MG63 (cell line): ENCODE measurements at regions not wholly inside any gene's neighbourhood (a gene's known extent, or its start where the extent isn't known, plus 50 kb on each side); places are given as distances from the start of the nearest gene placed in this dataset.

Source experiments
- DNase-seq: peaks from one replicate; pipeline ENCODE4 v3.0.0-alpha.2; 2020
- H3K27me3 ChIP-seq: fragments of 250-450 bp; sonication (Bioruptor Pico); 2 replicates; pipeline ENCODE4 v1.5.1; 2020; ENCODE audit warnings: mild to moderate bottlenecking, moderate library complexity
- H3K36me3 ChIP-seq: fragments of 250-450 bp; sonication (Bioruptor Pico); 2 replicates; pipeline ENCODE4 v1.5.1; 2020; ENCODE audit warnings: mild to moderate bottlenecking, moderate library complexity
- H3K4me3 ChIP-seq: fragments of 250-450 bp; sonication (Bioruptor Pico); 2 replicates; pipeline ENCODE4 v1.5.1; 2020; ENCODE audit warnings: mild to moderate bottlenecking, moderate library complexity
- H3K9me3 ChIP-seq: fragments of 250-450 bp; sonication (Bioruptor Pico); 2 replicates; pipeline ENCODE4 v1.5.1; 2020; ENCODE audit warnings: mild to moderate bottlenecking, moderate library complexity

GRCh38 chr9:99506747-99507348, 284.8 kb downstream of the SEC61B start:
- no peak overlapping the region for H3K4me3 ChIP-seq
- no peaks in the 10 kb centered on the region for H3K27me3 ChIP-seq
- no peaks in the 10 kb centered on the region for H3K36me3 ChIP-seq
- no peak for DNase-seq
- H3K9me3 ChIP-seq = no peaks in the 10 kb centered on the region

GRCh38 chr9:99509065-99509745, 287.1 kb downstream of the SEC61B start:
- DNase-seq = no peak

GRCh38 chr9:99509900-99510535, 287.9 kb downstream of the SEC61B start:
- Histone ChIP-seq H3K4me3 (no peak overlapping the region), H3K9me3 (no peaks in the 10 kb centered on the region), H3K36me3 (no peaks in the 10 kb centered on the region), H3K27me3 (no peaks in the 10 kb centered on the region)
- no peak for DNase-seq

More at GRCh38 chr9:99509065-99509745, 287.1 kb downstream of the SEC61B start:
- no peak overlapping the region for H3K4me3 ChIP-seq
- no peaks in the 10 kb centered on the region for H3K27me3 ChIP-seq
- no peaks in the 10 kb centered on the region for H3K9me3 ChIP-seq
- no peaks in the 10 kb centered on the region for H3K36me3 ChIP-seq

- Histone ChIP-seq H3K9me3 (no peaks in the 10 kb centered on the region), H3K27me3 (no peaks in the 10 kb centered on the region), H3K4me3 (no peak overlapping the region), H3K36me3 (no peaks in the 10 kb centered on the region)
- DNase-seq = no peak
Measured at GRCh38 chr9:99511723-99512122, 289.6 kb downstream of the SEC61B start.

- DNase-seq = no peak
- Histone ChIP-seq H3K9me3 (no peaks in the 10 kb centered on the region), H3K36me3 (no peaks in the 10 kb centered on the region)
Measured at GRCh38 chr9:99513441-99514112, 291.5 kb downstream of the SEC61B start.

GRCh38 chr9:99515093-99515492, 293.0 kb downstream of the SEC61B start:
- Histone ChIP-seq H3K4me3 (no peak overlapping the region), H3K9me3 (no peaks in the 10 kb centered on the region), H3K27me3 (no peaks in the 10 kb centered on the region), H3K36me3 (no peaks in the 10 kb centered on the region)
- DNase-seq = no peak

More at GRCh38 chr9:99513441-99514112, 291.5 kb downstream of the SEC61B start:
- no peak overlapping the region for H3K4me3 ChIP-seq
- no peaks in the 10 kb centered on the region for H3K27me3 ChIP-seq

- no peak for DNase-seq
- H3K27me3 ChIP-seq = no peaks in the 10 kb centered on the region
Measured at GRCh38 chr9:99515895-99516656, 294.0 kb downstream of the SEC61B start.

GRCh38 chr9:99516657-99517049, 294.6 kb downstream of the SEC61B start:
- H3K9me3 ChIP-seq = no peaks in the 10 kb centered on the region
- no peaks in the 10 kb centered on the region for H3K36me3 ChIP-seq
- H3K4me3 ChIP-seq = no peak overlapping the region
- DNase-seq = no peak
- H3K27me3 ChIP-seq = no peaks in the 10 kb centered on the region

More at GRCh38 chr9:99515895-99516656, 294.0 kb downstream of the SEC61B start:
- Histone ChIP-seq H3K36me3 (no peaks in the 10 kb centered on the region), H3K4me3 (no peak overlapping the region), H3K9me3 (no peaks in the 10 kb centered on the region)

- no peaks in the 10 kb centered on the region for H3K36me3 ChIP-seq
- no peak overlapping the region for H3K4me3 ChIP-seq
- no peak for DNase-seq
- no peaks in the 10 kb centered on the region for H3K9me3 ChIP-seq
- no peaks in the 10 kb centered on the region for H3K27me3 ChIP-seq
Measured at GRCh38 chr9:99523838-99524237, 297.8 kb upstream of the NR4A3 start.

GRCh38 chr9:99531313-99531712, 290.4 kb upstream of the NR4A3 start:
- H3K4me3 ChIP-seq = no peak overlapping the region
- DNase-seq = no peak
- H3K27me3 ChIP-seq = no peaks in the 10 kb centered on the region

GRCh38 chr9:99533421-99533820, 288.3 kb upstream of the NR4A3 start:
- no peaks in the 10 kb centered on the region for H3K27me3 ChIP-seq
- H3K4me3 ChIP-seq = no peak overlapping the region
- no peaks in the 10 kb centered on the region for H3K36me3 ChIP-seq
- no peaks in the 10 kb centered on the region for H3K9me3 ChIP-seq
- DNase-seq = no peak

More at GRCh38 chr9:99531313-99531712, 290.4 kb upstream of the NR4A3 start:
- Histone ChIP-seq H3K36me3 (no peaks in the 10 kb centered on the region), H3K9me3 (no peaks in the 10 kb centered on the region)

- Histone ChIP-seq H3K9me3 (no peaks in the 10 kb centered on the region), H3K36me3 (no peaks in the 10 kb centered on the region), H3K4me3 (no peak overlapping the region), H3K27me3 (no peaks in the 10 kb centered on the region)
- no peak for DNase-seq
Measured at GRCh38 chr9:99537996-99538395, 283.7 kb upstream of the NR4A3 start.

- Histone ChIP-seq H3K36me3 (no peaks in the 10 kb centered on the region), H3K27me3 (no peaks in the 10 kb centered on the region)
- DNase-seq = no peak
Measured at GRCh38 chr9:99544526-99544925, 277.2 kb upstream of the NR4A3 start.

GRCh38 chr9:99549441-99549840, 272.2 kb upstream of the NR4A3 start:
- no peak for DNase-seq
- no peaks in the 10 kb centered on the region for H3K36me3 ChIP-seq
- H3K27me3 ChIP-seq = no peaks in the 10 kb centered on the region
- H3K4me3 ChIP-seq = no peak overlapping the region
- 0 out of 2 replicates have a peak, but pooled peaks cover 3% of the 10 kb centered on the region for H3K9me3 ChIP-seq

More at GRCh38 chr9:99544526-99544925, 277.2 kb upstream of the NR4A3 start:
- Histone ChIP-seq H3K9me3 (no peaks in the 10 kb centered on the region), H3K4me3 (no peak overlapping the region)

- no peak for DNase-seq
- Histone ChIP-seq H3K9me3 (0 out of 2 replicates have a peak, but pooled peaks cover 2% of the 10 kb centered on the region), H3K36me3 (no peaks in the 10 kb centered on the region), H3K27me3 (0 out of 2 replicates have a peak, but pooled peaks cover 2% of the 10 kb centered on the region), H3K4me3 (no peak overlapping the region)
Measured at GRCh38 chr9:99555792-99556191, 265.9 kb upstream of the NR4A3 start.

GRCh38 chr9:99556998-99557397, 264.7 kb upstream of the NR4A3 start:
- no peaks in the 10 kb centered on the region for H3K36me3 ChIP-seq
- H3K4me3 ChIP-seq = no peak overlapping the region
- no peak for DNase-seq
- H3K27me3 ChIP-seq = 0 out of 2 replicates have a peak, but pooled peaks cover 2% of the 10 kb centered on the region
- no peaks in the 10 kb centered on the region for H3K9me3 ChIP-seq
